ENCODE measurements at regions not wholly inside any gene's neighbourhood (a gene's known extent, or its start where the extent isn't known, plus 50 kb on each side); places are given as distances from the start of the nearest gene placed in this dataset.

GRCh38 chr3:86152620-86153019 lies 838.3 kb downstream of the VGLL3 start:
- no peaks in the 10 kb centered on the region for H3K9me3 ChIP-seq (ENCODE audit: low read depth, low read length, poor library complexity, severe bottlenecking)
- H3K4me1 ChIP-seq (ENCODE audit: insufficient read depth, low read length, poor library complexity, severe bottlenecking), result no peaks in the 10 kb centered on the region
- ChIA-PET POLR2A (ENCODE audit: low non-redundant PET) (no interaction called here), CTCF (no interaction called here)
- intact Hi-C loops (cut with micrococcal nuclease; ENCODE audit: unreplicated experiment), result no loop called here
- no peak overlapping the region for H3K4me3 ChIP-seq (ENCODE audit: low read depth, low read length, poor library complexity, severe bottlenecking)
- H3K27ac ChIP-seq (ENCODE audit: low read depth, low read length, poor library complexity, severe bottlenecking), result no peak overlapping the region
- no peaks in the 10 kb centered on the region for H3K36me3 ChIP-seq (ENCODE audit: insufficient read depth, low read length, poor library complexity, severe bottlenecking)
- TF ChIP-seq EZH2 (IDR thresholded peaks at IDR 0.05; ENCODE audit: borderline replicate concordance, low read depth, low read length, poor library complexity, severe bottlenecking), result no peak
- TF ChIP-seq, protein P1, sequence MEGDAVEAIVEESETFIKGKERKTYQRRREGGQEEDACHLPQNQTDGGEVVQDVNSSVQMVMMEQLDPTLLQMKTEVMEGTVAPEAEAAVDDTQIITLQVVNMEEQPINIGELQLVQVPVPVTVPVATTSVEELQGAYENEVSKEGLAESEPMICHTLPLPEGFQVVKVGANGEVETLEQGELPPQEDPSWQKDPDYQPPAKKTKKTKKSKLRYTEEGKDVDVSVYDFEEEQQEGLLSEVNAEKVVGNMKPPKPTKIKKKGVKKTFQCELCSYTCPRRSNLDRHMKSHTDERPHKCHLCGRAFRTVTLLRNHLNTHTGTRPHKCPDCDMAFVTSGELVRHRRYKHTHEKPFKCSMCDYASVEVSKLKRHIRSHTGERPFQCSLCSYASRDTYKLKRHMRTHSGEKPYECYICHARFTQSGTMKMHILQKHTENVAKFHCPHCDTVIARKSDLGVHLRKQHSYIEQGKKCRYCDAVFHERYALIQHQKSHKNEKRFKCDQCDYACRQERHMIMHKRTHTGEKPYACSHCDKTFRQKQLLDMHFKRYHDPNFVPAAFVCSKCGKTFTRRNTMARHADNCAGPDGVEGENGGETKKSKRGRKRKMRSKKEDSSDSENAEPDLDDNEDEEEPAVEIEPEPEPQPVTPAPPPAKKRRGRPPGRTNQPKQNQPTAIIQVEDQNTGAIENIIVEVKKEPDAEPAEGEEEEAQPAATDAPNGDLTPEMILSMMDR (conservative IDR thresholded peaks at IDR 0.05; ENCODE audit: low read depth, low read length), result no peak
- no peak for DNase-seq (ENCODE audit: low spot score)
- no TSS peak for BruUV-seq (replicated peaks)
- no peaks in the 10 kb centered on the region for H3K27me3 ChIP-seq (replicated peaks; ENCODE audit: insufficient read depth, low read depth, low read length, poor library complexity)

GRCh38 chr3:86149054-86149453 lies 841.9 kb downstream of the VGLL3 start:
- CTCF ChIA-PET, result no interaction called here
- TF ChIP-seq, protein P1 (conservative IDR thresholded peaks at IDR 0.05; ENCODE audit: low read depth, low read length), result no peak
- TF ChIP-seq EZH2 (IDR thresholded peaks at IDR 0.05; ENCODE audit: borderline replicate concordance, low read depth, low read length, poor library complexity, severe bottlenecking), result no peak
- BruUV-seq (replicated peaks), result no TSS peak
- no peak overlapping the region for H3K27ac ChIP-seq (ENCODE audit: low read depth, low read length, poor library complexity, severe bottlenecking)
- H3K9me3 ChIP-seq (ENCODE audit: low read depth, low read length, poor library complexity, severe bottlenecking), result peaks cover 3% of the 10 kb centered on the region
- H3K27me3 ChIP-seq (replicated peaks; ENCODE audit: insufficient read depth, low read depth, low read length, poor library complexity), result no peaks in the 10 kb centered on the region
- H3K4me1 ChIP-seq (ENCODE audit: insufficient read depth, low read length, poor library complexity, severe bottlenecking), result no peaks in the 10 kb centered on the region
- DNase-seq (ENCODE audit: low spot score), result no peak
- POLR2A ChIA-PET (ENCODE audit: low non-redundant PET), result interaction anchor here (0.6 kb wide), 1 partner anchor 1532 kb away, joined by 3 read pairs; no protein-coding TSS in a partner anchor
- H3K36me3 ChIP-seq (ENCODE audit: insufficient read depth, low read length, poor library complexity, severe bottlenecking), result no peaks in the 10 kb centered on the region
- intact Hi-C loops (cut with micrococcal nuclease; ENCODE audit: unreplicated experiment), result no loop called here
- H3K4me3 ChIP-seq (ENCODE audit: low read depth, low read length, poor library complexity, severe bottlenecking), result no peak overlapping the region

DNA sequence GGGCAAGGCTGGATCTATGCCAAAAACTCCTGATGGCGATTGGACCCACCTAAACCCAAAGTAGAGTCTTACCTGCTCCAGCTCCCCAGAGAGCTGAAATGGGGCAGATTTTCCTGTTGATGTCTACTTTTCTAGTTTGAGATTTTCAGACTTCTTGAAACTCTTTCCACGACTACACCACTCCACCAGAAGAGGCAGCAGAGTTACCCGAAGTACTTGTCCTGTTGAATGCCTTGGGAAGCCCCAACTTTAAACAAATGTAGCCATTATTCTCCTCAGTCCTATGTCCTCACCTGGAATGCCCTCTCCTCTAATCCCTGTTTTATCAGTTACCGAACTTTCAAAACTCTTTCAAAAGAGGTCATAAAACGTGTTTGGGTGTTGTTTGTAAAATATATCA lies 843.8 kb downstream of the VGLL3 start:
- ChIA-PET CTCF (no interaction called here), POLR2A (ENCODE audit: low non-redundant PET) (no interaction called here)
- Histone ChIP-seq H3K27me3 (replicated peaks; ENCODE audit: insufficient read depth, low read depth, low read length, poor library complexity) (no peaks in the 10 kb centered on the region), H3K4me1 (ENCODE audit: insufficient read depth, low read length, poor library complexity, severe bottlenecking) (no peaks in the 10 kb centered on the region), H3K27ac (ENCODE audit: low read depth, low read length, poor library complexity, severe bottlenecking) (no peak overlapping the region), H3K9me3 (ENCODE audit: low read depth, low read length, poor library complexity, severe bottlenecking) (peaks cover 3% of the 10 kb centered on the region), H3K36me3 (ENCODE audit: insufficient read depth, low read length, poor library complexity, severe bottlenecking) (no peaks in the 10 kb centered on the region), H3K4me3 (ENCODE audit: low read depth, low read length, poor library complexity, severe bottlenecking) (no peak overlapping the region)
- intact Hi-C loops (cut with micrococcal nuclease; ENCODE audit: unreplicated experiment), result no loop called here
- no TSS peak for BruUV-seq (replicated peaks)
- no peak for DNase-seq (ENCODE audit: low spot score)
- TF ChIP-seq EZH2 (IDR thresholded peaks at IDR 0.05; ENCODE audit: borderline replicate concordance, low read depth, low read length, poor library complexity, severe bottlenecking), result no peak
- TF ChIP-seq, protein P1 (conservative IDR thresholded peaks at IDR 0.05; ENCODE audit: low read depth, low read length), result no peak
